IPS-18a (cell line): ENCODE measurements at regions not wholly inside any gene's neighbourhood (a gene's known extent, or its start where the extent isn't known, plus 50 kb on each side); places are given as distances from the start of the nearest gene placed in this dataset.

Experiments
- H3K27ac ChIP-seq: one replicate; pipeline ENCODE4 v1.5.1; 2013; ENCODE audit warnings: low read length
- H3K27me3 ChIP-seq: one replicate; pipeline ENCODE4 v1.6.1; 2013; ENCODE audit warnings: mild to moderate bottlenecking, low read length; ENCODE audit not compliant: control insufficient read depth, insufficient read depth
- H3K36me3 ChIP-seq: one replicate; pipeline ENCODE4 v1.6.1; 2013; ENCODE audit warnings: low read depth, low read length; ENCODE audit not compliant: control insufficient read depth
- H3K4me1 ChIP-seq: one replicate; pipeline ENCODE4 v1.6.1; 2013; ENCODE audit warnings: low read depth, low read length; ENCODE audit not compliant: control insufficient read depth
- H3K4me3 ChIP-seq: one replicate; pipeline ENCODE4 v1.5.1; 2013; ENCODE audit warnings: low read length
- H3K9ac ChIP-seq: one replicate; pipeline ENCODE4 v1.6.1; 2013; ENCODE audit warnings: mild to moderate bottlenecking, low read length, moderate library complexity
- H3K9me3 ChIP-seq: one replicate; pipeline ENCODE4 v1.6.1; 2013; ENCODE audit warnings: low read depth, low read length; ENCODE audit not compliant: control insufficient read depth

DNA sequence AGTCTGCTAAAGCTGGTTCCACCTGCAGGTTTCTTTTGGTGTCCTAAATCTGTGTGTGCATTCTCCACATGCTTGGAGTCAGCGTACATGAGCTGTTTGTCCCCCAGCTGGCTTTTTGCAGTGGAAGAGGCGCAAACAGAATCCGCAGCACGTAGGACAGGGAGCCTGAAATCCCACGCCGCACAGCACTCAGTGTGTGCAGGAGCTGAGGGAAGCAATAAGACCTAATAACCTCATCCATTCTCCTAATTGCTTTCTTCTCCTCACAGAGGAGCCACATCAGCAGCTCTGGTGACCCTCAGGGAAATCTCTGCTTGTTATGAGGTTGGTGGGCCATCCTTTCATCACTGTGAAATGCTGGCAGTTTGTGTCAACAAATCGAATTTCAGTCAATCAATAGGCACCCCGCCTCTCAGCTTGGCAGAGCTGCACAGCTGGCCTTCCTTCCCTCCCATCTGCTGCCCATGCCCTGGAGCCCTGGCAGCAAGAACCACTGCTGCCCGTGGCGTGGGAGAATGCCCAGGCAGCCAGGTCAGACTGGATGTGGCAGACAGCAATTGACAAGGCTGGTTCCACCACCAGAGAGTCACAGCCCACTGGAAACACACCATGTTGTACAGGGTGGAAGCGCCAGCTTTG, 136.7 kb downstream of the ZDHHC20 start:
- no peaks in the 10 kb centered on the region for H3K9me3 ChIP-seq
- H3K27me3 ChIP-seq: peaks cover 10% of the 10 kb centered on the region
- H3K27ac ChIP-seq: no peak overlapping the region
- H3K36me3 ChIP-seq: no peaks in the 10 kb centered on the region
- no peak overlapping the region for H3K9ac ChIP-seq
- peaks cover 15% of the 10 kb centered on the region for H3K4me1 ChIP-seq
- no peak overlapping the region for H3K4me3 ChIP-seq
